NB4 (cell line): ENCODE measurements at regions not wholly inside any gene's neighbourhood (a gene's known extent, or its start where the extent isn't known, plus 50 kb on each side); places are given as distances from the start of the nearest gene placed in this dataset.
"Not testable (repeated sequence)": the region's sequence is repeated elsewhere in the genome, so short reads cannot be mapped to it uniquely, and the experiment has no call there.

Experiments used
- DNase-seq: peaks from one replicate; pipeline ENCODE4 v3.0.0; 2010; ENCODE audit warnings: low read depth
- H3K4me3 ChIP-seq: one replicate; pipeline ENCODE4 v1.5.1; 2011; ENCODE audit warnings: mild to moderate bottlenecking, low read depth, low read length, moderate library complexity
- CTCF ChIP-seq: IDR thresholded peaks from one replicate; pipeline ENCODE4 v1.5.1; 2012; ENCODE audit warnings: low read depth, low read length
- MAX ChIP-seq: IDR thresholded peaks from 2 replicates; pipeline ENCODE4 v1.6.1; 2011; ENCODE audit warnings: low read depth, low read length
- MYC ChIP-seq: IDR thresholded peaks from 2 replicates; pipeline ENCODE4 v1.6.1; 2011; ENCODE audit warnings: low read depth, low read length
- POLR2A ChIP-seq: IDR thresholded peaks from 2 replicates; pipeline ENCODE4 v1.6.1; 2011; ENCODE audit warnings: mild to moderate bottlenecking; ENCODE audit not compliant: insufficient read length; ENCODE audit errors: extremely low read depth

GRCh38 chr3:75500357-75500756, 163.8 kb upstream of the FRG2C start:
- H3K4me3 ChIP-seq, DNase-seq: not testable (repeated sequence)

- not testable (repeated sequence) for H3K4me3 ChIP-seq, DNase-seq
Observed at GRCh38 chr3:75502171-75502570, 162.0 kb upstream of the FRG2C start.

GRCh38 chr3:75502769-75503756, 161.1 kb upstream of the FRG2C start:
- not testable (repeated sequence) for DNase-seq, H3K4me3 ChIP-seq

GRCh38 chr3:75506603-75507002, 157.5 kb upstream of the FRG2C start:
- DNase-seq, result no peak
- no peak for TF ChIP-seq CTCF
- no peak for TF ChIP-seq MYC
- no peak for TF ChIP-seq POLR2A
- no peak for TF ChIP-seq MAX
- no peak overlapping the region for H3K4me3 ChIP-seq

GRCh38 chr3:75507956-75508355, 156.2 kb upstream of the FRG2C start:
- not testable (repeated sequence) for H3K4me3 ChIP-seq, DNase-seq

- DNase-seq, H3K4me3 ChIP-seq: not testable (repeated sequence)
Observed at GRCh38 chr3:75527657-75528056, 136.5 kb upstream of the FRG2C start.

GRCh38 chr3:75552095-75552494, 112.0 kb upstream of the FRG2C start:
- H3K4me3 ChIP-seq, result not testable (repeated sequence)
- peak; percentile 59 for DNase-seq

- DNase-seq, H3K4me3 ChIP-seq: not testable (repeated sequence)
Observed at GRCh38 chr3:75564427-75564826, 99.7 kb upstream of the FRG2C start.

GRCh38 chr3:75572303-75572702, 91.8 kb upstream of the FRG2C start:
- DNase-seq, H3K4me3 ChIP-seq: not testable (repeated sequence)

GRCh38 chr3:75579091-75579490, 85.0 kb upstream of the FRG2C start:
- not testable (repeated sequence) for DNase-seq, H3K4me3 ChIP-seq

- H3K4me3 ChIP-seq, DNase-seq: not testable (repeated sequence)
Observed at GRCh38 chr3:75579536-75579935, 84.6 kb upstream of the FRG2C start.

GRCh38 chr3:75579981-75580782, 83.9 kb upstream of the FRG2C start:
- DNase-seq, result peak; percentile 4
- not testable (repeated sequence) for H3K4me3 ChIP-seq

- H3K4me3 ChIP-seq, DNase-seq: not testable (repeated sequence)
Observed at GRCh38 chr3:75582536-75582935, 81.6 kb upstream of the FRG2C start.

GRCh38 chr3:75583116-75583515, 81.0 kb upstream of the FRG2C start:
- peak; percentile 1 for DNase-seq

GRCh38 chr3:75587695-75588094, 76.4 kb upstream of the FRG2C start:
- not testable (repeated sequence) for H3K4me3 ChIP-seq, DNase-seq

More at GRCh38 chr3:75583116-75583515, 81.0 kb upstream of the FRG2C start:
- H3K4me3 ChIP-seq, result not testable (repeated sequence)

GRCh38 chr3:75590382-75590781, 73.7 kb upstream of the FRG2C start:
- not testable (repeated sequence) for DNase-seq

More at GRCh38 chr3:75590382-75590781, 73.7 kb upstream of the FRG2C start:
- not testable (repeated sequence) for H3K4me3 ChIP-seq
